NCI-H510A treated with DMSO at 0.1 percent for 48 hours (cell line): ENCODE measurements at regions not wholly inside any gene's neighbourhood (a gene's known extent, or its start where the extent isn't known, plus 50 kb on each side); places are given as distances from the start of the nearest gene placed in this dataset.
A peak's percentile ranks its signal among the peaks of the same experiment; 100 is the strongest.
"Not testable (repeated sequence)": the region's sequence is repeated elsewhere in the genome, so short reads cannot be mapped to it uniquely, and the experiment has no call there.

Experiments used
- DNase-seq: peaks from one replicate; lab custom pipeline; 2025; lab: John Stamatoyannopoulos, UW

- DNase-seq: no peak
Observed at GRCh38 chr4:81816031-81816761, 344.5 kb upstream of the RASGEF1B start.

GRCh38 chr4:81814987-81815541 is 343.4 kb upstream of the RASGEF1B start:
- DNase-seq: no peak

- no peak for DNase-seq
Observed at GRCh38 chr4:81811562-81812293, 340.0 kb upstream of the RASGEF1B start.

GRCh38 chr4:81808011-81808672 is 336.4 kb upstream of the RASGEF1B start:
- DNase-seq: peak; percentile 82

- no peak for DNase-seq
Observed at GRCh38 chr4:81807386-81807785, 335.7 kb upstream of the RASGEF1B start.

- no peak for DNase-seq
Observed at GRCh38 chr4:81806485-81806884, 334.8 kb upstream of the RASGEF1B start.

GRCh38 chr4:81804849-81805248 is 333.1 kb upstream of the RASGEF1B start:
- no peak for DNase-seq

- DNase-seq: no peak
Observed at GRCh38 chr4:81802285-81802846, 330.7 kb upstream of the RASGEF1B start.

- no peak for DNase-seq
Observed at GRCh38 chr4:81799371-81799770, 327.7 kb upstream of the RASGEF1B start.

- DNase-seq: no peak
Observed at GRCh38 chr4:81796790-81797528, 325.3 kb upstream of the RASGEF1B start.

- DNase-seq: no peak
Observed at GRCh38 chr4:81792521-81792920, 320.8 kb upstream of the RASGEF1B start.

- no peak for DNase-seq
Observed at GRCh38 chr4:81790477-81790876, 318.8 kb upstream of the RASGEF1B start.

GRCh38 chr4:81789741-81790399 is 318.2 kb upstream of the RASGEF1B start:
- DNase-seq: no peak

- no peak for DNase-seq
Observed at GRCh38 chr4:81789158-81789557, 317.5 kb upstream of the RASGEF1B start.

- DNase-seq: no peak
Observed at GRCh38 chr4:81786766-81787165, 315.1 kb upstream of the RASGEF1B start.

GRCh38 chr4:81786063-81786763 is 314.5 kb upstream of the RASGEF1B start:
- DNase-seq: peak; percentile 25

GRCh38 chr4:81785338-81785737 is 313.6 kb upstream of the RASGEF1B start:
- DNase-seq: no peak

- no peak for DNase-seq
Observed at GRCh38 chr4:81783558-81783957, 311.9 kb upstream of the RASGEF1B start.

GRCh38 chr4:81781799-81782198 is 310.1 kb upstream of the RASGEF1B start:
- no peak for DNase-seq

GRCh38 chr4:81777718-81778117 is 306.0 kb upstream of the RASGEF1B start:
- DNase-seq: not testable (repeated sequence)
